HEK293 (cell line): ENCODE measurements at regions not wholly inside any gene's neighbourhood (a gene's known extent, or its start where the extent isn't known, plus 50 kb on each side); places are given as distances from the start of the nearest gene placed in this dataset.

Experiments
- CTCF ChIA-PET: fragments of 350-600 bp; formaldehyde crosslinking; extraction: SDS; loops from one replicate; lab custom pipeline; 2021; ENCODE audit warnings: antibody characterized with exemption; lab: Yijun Ruan, JAX
- POLR2A ChIA-PET: fragments of 300-600 bp; formaldehyde crosslinking; extraction: SDS; loops from one replicate; lab custom pipeline; 2020; ENCODE audit warnings: antibody characterized with exemption, inconsistent platforms; lab: Yijun Ruan, JAX
- H3K27ac ChIP-seq: fragments of 200-500 bp; sonication (Bioruptor generic); 2 replicates; pipeline ENCODE4 v1.5.1; 2014; ENCODE audit warnings: low read depth, low read length, control low read depth, inconsistent platforms; ENCODE audit errors: extremely low read depth
- H3K36me3 ChIP-seq, 2 experiments: fragments of 200-500 bp in 1 of 2; sonication (Bioruptor generic) in 1 of 2; 1 replicate in 1 of 2; 2 replicates in 1 of 2; pipeline ENCODE4 v1.5.1; 2014 to 2017; ENCODE audit warnings: inconsistent platforms in 2 of 2, low read length in 2 of 2; ENCODE audit not compliant: control insufficient read depth in 2 of 2, insufficient read depth in 1 of 2
- H3K4me1 ChIP-seq: fragments of 200-500 bp; sonication (Bioruptor generic); 2 replicates; pipeline ENCODE4 v1.5.1; 2014; ENCODE audit warnings: mild to moderate bottlenecking, low read length, inconsistent platforms; ENCODE audit not compliant: control insufficient read depth, insufficient read depth
- H3K4me3 ChIP-seq: 2 replicates; pipeline ENCODE4 v1.5.1; 2011; ENCODE audit warnings: low read depth, mild to moderate bottlenecking, control low read depth, low read length, moderate library complexity
- H3K9me3 ChIP-seq: fragments of 200-500 bp; sonication (Bioruptor generic); 2 replicates; pipeline ENCODE4 v1.5.1; 2014; ENCODE audit warnings: low read depth, low read length, inconsistent platforms; ENCODE audit not compliant: control insufficient read depth, insufficient read depth
- ATF2 ChIP-seq: fragments of 450-650 bp; formaldehyde crosslinking; IDR thresholded peaks from 2 replicates; pipeline ENCODE4 v1.5.1; 2016; ENCODE audit warnings: missing biosample characterization, missing genetic modification characterization, low read depth
- BCL11A ChIP-seq: fragments of 450-650 bp; formaldehyde crosslinking; IDR thresholded peaks from 2 replicates; pipeline ENCODE4 v1.5.1; 2016; ENCODE audit warnings: low read depth, missing biosample characterization, missing genetic modification characterization
- PRDM6 ChIP-seq: fragments of 450-650 bp; formaldehyde crosslinking; IDR thresholded peaks from 2 replicates; pipeline ENCODE4 v1.5.1; 2017; ENCODE audit warnings: missing biosample characterization, missing genetic modification characterization
- REST ChIP-seq: fragments of 450-650 bp; formaldehyde crosslinking; IDR thresholded peaks from 2 replicates; pipeline ENCODE4 v1.5.1; 2016; ENCODE audit warnings: missing biosample characterization, missing genetic modification characterization
- SP7 ChIP-seq: fragments of 450-650 bp; formaldehyde crosslinking; IDR thresholded peaks from 2 replicates; pipeline ENCODE4 v1.5.1; 2016; ENCODE audit warnings: missing biosample characterization, missing genetic modification characterization
- ZBTB48 ChIP-seq: fragments of 450-650 bp; formaldehyde crosslinking; IDR thresholded peaks from 2 replicates; pipeline ENCODE4 v1.5.1; 2016; ENCODE audit warnings: missing biosample characterization, missing genetic modification characterization
- ZNF132 ChIP-seq: fragments of 450-650 bp; formaldehyde crosslinking; IDR thresholded peaks from 2 replicates; pipeline ENCODE4 v1.5.1; 2017; ENCODE audit warnings: missing biosample characterization, missing genetic modification characterization, borderline replicate concordance
- ZNF133 ChIP-seq: fragments of 450-650 bp; formaldehyde crosslinking; IDR thresholded peaks from 2 replicates; pipeline ENCODE4 v1.5.1; 2016; ENCODE audit warnings: missing biosample characterization, missing genetic modification characterization
- ZNF138 ChIP-seq: fragments of 450-650 bp; formaldehyde crosslinking; IDR thresholded peaks from 2 replicates; pipeline ENCODE4 v1.5.1; 2016; ENCODE audit warnings: missing biosample characterization, missing genetic modification characterization, borderline replicate concordance
- ZNF148 ChIP-seq: fragments of 450-650 bp; formaldehyde crosslinking; IDR thresholded peaks from 2 replicates; pipeline ENCODE4 v1.5.0; 2017; ENCODE audit warnings: missing biosample characterization, missing genetic modification characterization, borderline replicate concordance
- ZNF169 ChIP-seq: fragments of 450-650 bp; formaldehyde crosslinking; IDR thresholded peaks from 2 replicates; pipeline ENCODE4 v1.5.1; 2016; ENCODE audit warnings: missing biosample characterization, missing genetic modification characterization
- ZNF266 ChIP-seq: fragments of 450-650 bp; formaldehyde crosslinking; IDR thresholded peaks from 2 replicates; pipeline ENCODE4 v1.5.1; 2016; ENCODE audit warnings: missing biosample characterization, missing genetic modification characterization, low read depth
- ZNF416 ChIP-seq: fragments of 450-650 bp; formaldehyde crosslinking; IDR thresholded peaks from 2 replicates; pipeline ENCODE4 v1.5.1; 2016; ENCODE audit warnings: missing biosample characterization, missing genetic modification characterization
- ZNF433 ChIP-seq: fragments of 450-650 bp; formaldehyde crosslinking; IDR thresholded peaks from 2 replicates; pipeline ENCODE4 v1.5.1; 2016; ENCODE audit warnings: missing biosample characterization, missing genetic modification characterization, low read depth
- ZNF623 ChIP-seq: fragments of 450-650 bp; formaldehyde crosslinking; IDR thresholded peaks from 2 replicates; pipeline ENCODE4 v1.5.1; 2016; ENCODE audit warnings: missing biosample characterization, missing genetic modification characterization
- ZNF629 ChIP-seq: fragments of 450-650 bp; formaldehyde crosslinking; IDR thresholded peaks from 2 replicates; pipeline ENCODE4 v1.5.1; 2017; ENCODE audit warnings: missing biosample characterization, missing genetic modification characterization
- ZNF768 ChIP-seq: fragments of 450-650 bp; formaldehyde crosslinking; IDR thresholded peaks from 2 replicates; pipeline ENCODE4 v1.5.1; 2018; ENCODE audit warnings: missing biosample characterization, mild to moderate bottlenecking, missing genetic modification characterization
- ZNF843 ChIP-seq: fragments of 450-650 bp; formaldehyde crosslinking; IDR thresholded peaks from 2 replicates; pipeline ENCODE4 v1.5.1; 2016; ENCODE audit warnings: missing biosample characterization, missing genetic modification characterization

GRCh38 chr4:180493299-180493698 lies 1749.9 kb upstream of the TENM3 start:
- TF ChIP-seq ZNF768 (tag by site-specific recombination) (no peak), ZNF416 (no peak), ZNF266 (no peak), REST (tag by site-specific recombination) (no peak), ZNF138 (no peak), BCL11A (tag by site-specific recombination) (no peak), ZNF843 (tag by site-specific recombination) (no peak), ZNF629 (no peak), SP7 (no peak), PRDM6 (no peak), ZNF133 (no peak), ZNF148 (tag by site-specific recombination) (no peak)
- Histone ChIP-seq H3K27ac (no peak overlapping the region), H3K4me3 (no peak overlapping the region), H3K9me3 (no peaks in the 10 kb centered on the region), H3K36me3 (no peaks in the 10 kb centered on the region), H3K4me1 (no peaks in the 10 kb centered on the region)
- CTCF ChIA-PET, result no interaction called here
- POLR2A ChIA-PET, result no interaction called here

- Histone ChIP-seq H3K4me1 (no peaks in the 10 kb centered on the region), H3K4me3 (no peak overlapping the region), H3K27ac (no peak overlapping the region), H3K36me3 (no peaks in the 10 kb centered on the region), H3K9me3 (no peaks in the 10 kb centered on the region)
- TF ChIP-seq ATF2 (tag by site-specific recombination) (no peak), ZNF132 (no peak), ZNF433 (tag by site-specific recombination) (no peak), ZNF266 (no peak), ZNF169 (tag by site-specific recombination) (no peak), ZNF623 (tag by site-specific recombination) (no peak), ZBTB48 (tag by site-specific recombination) (no peak)
- ChIA-PET CTCF (no interaction called here), POLR2A (no interaction called here)
Observed at GRCh38 chr4:180500154-180500553, 1743.0 kb upstream of the TENM3 start.
